Retinal pigment epithelial cell (primary cell): ENCODE measurements at regions not wholly inside any gene's neighbourhood (a gene's known extent, or its start where the extent isn't known, plus 50 kb on each side); places are given as distances from the start of the nearest gene placed in this dataset.

Experiments used
- DNase-seq: peaks from one replicate; pipeline ENCODE4 v3.0.0-alpha.2; 2010; ENCODE audit warnings: low read depth
- H3K4me3 ChIP-seq: 2 replicates; pipeline ENCODE4 v1.5.1; 2011; ENCODE audit warnings: mild to moderate bottlenecking, low read length, control low read depth, moderate library complexity
- CTCF ChIP-seq: conservative IDR thresholded peaks from 2 replicates; pipeline ENCODE4 v1.5.1; 2011; ENCODE audit warnings: low read depth, low read length, control low read depth, inconsistent platforms

GRCh38 chr17:70668276-70668937 lies 499.1 kb downstream of the KCNJ2 start:
- no peak for DNase-seq
- H3K4me3 ChIP-seq = no peak overlapping the region
- TF ChIP-seq CTCF = no peak

- H3K4me3 ChIP-seq = no peak overlapping the region
- no peak for TF ChIP-seq CTCF
- DNase-seq = no peak
Measured at GRCh38 chr17:70668938-70669778, 499.8 kb downstream of the KCNJ2 start.

- no peak overlapping the region for H3K4me3 ChIP-seq
- no peak for TF ChIP-seq CTCF
- no peak for DNase-seq
Measured at GRCh38 chr17:70674061-70674460, 504.7 kb downstream of the KCNJ2 start.

GRCh38 chr17:70675070-70675590 lies 505.8 kb downstream of the KCNJ2 start:
- TF ChIP-seq CTCF = no peak
- no peak for DNase-seq

GRCh38 chr17:70677783-70678647 lies 508.7 kb downstream of the KCNJ2 start:
- H3K4me3 ChIP-seq = no peak overlapping the region
- no peak for DNase-seq
- no peak for TF ChIP-seq CTCF

More at GRCh38 chr17:70675070-70675590, 505.8 kb downstream of the KCNJ2 start:
- no peak overlapping the region for H3K4me3 ChIP-seq

GRCh38 chr17:70678889-70679288 lies 509.6 kb downstream of the KCNJ2 start:
- no peak for DNase-seq
- H3K4me3 ChIP-seq = no peak overlapping the region
- TF ChIP-seq CTCF = no peak
